Endothelial cell of hepatic sinusoid (primary cell): ENCODE measurements at regions not wholly inside any gene's neighbourhood (a gene's known extent, or its start where the extent isn't known, plus 50 kb on each side); places are given as distances from the start of the nearest gene placed in this dataset.

Experiments
- in situ Hi-C: cut with HindIII; loops from 2 replicates; pipeline ENCODE4 v1.10.0; 2017; ENCODE audit warnings: low sequenced_read_pairs

DNA sequence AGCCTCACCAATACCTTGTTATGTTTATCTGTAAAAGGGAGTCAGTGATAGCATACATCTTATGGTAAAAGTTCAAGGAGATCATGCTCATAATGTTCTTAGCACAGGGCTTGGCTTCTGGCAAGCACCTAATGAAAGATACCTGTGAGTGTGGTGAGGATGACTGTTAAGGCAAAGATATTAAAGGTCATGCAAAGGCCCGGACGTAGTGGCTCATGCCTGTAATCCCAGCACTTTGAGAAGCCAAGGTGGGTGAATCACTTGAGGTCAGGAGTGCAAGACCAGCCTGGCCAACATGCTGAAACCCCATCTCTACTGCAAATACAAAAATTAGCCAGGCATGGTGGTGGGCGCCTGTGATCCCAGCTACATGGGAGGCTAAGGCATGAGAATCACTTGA, 425.9 kb upstream of the TBX3 start:
- in situ Hi-C loops: loop anchor here (5.0 kb wide), 1 partner anchor 93 kb away; no protein-coding TSS in a partner anchor

DNA sequence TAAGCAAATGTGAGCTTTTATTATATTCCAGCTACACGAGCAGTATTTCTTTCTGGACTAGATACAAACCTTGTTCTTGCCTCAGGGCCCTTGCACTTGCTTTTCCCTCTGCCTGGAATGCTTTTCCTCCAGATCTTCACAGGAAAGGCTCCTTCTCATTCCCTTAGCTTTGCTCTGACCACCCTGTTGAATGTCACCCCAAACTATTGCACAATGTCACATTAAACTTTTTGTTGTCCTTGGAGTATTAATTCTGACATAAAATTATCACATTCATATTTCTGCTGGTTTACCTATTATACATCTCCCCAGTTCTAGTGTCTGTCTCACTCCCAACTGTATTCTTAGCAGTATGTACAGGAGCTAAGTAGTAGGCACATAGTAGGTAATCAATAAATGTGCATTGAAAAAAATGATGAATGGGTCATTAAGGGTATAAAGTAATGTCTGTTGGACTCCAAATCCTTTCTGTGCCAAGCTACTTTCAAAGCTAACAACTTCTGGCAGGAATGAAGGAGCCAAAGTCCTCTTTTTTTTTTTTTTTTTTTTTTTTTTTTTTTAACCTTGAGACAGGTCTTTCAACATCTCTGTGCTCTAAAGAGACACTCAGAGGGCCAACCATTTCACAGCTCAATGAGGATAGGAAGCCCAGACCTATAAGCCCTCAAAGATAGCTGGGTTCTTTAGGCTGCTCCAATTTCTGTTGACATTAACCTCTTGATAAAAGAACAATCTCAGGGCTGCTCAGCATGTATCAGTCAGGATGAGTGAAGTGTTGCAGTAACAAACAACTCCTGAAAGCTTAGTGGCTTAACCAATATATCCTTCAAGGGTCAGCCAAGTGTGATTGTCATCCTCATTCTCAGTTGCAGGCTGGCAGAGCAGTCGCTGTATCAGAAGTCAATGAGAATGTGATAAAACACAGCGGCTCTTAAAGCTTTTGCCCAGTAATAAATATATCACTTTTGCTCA, 424.4 kb upstream of the TBX3 start:
- in situ Hi-C loops: loop anchor here (5.0 kb wide), 1 partner anchor 91 kb away; no protein-coding TSS in a partner anchor

DNA sequence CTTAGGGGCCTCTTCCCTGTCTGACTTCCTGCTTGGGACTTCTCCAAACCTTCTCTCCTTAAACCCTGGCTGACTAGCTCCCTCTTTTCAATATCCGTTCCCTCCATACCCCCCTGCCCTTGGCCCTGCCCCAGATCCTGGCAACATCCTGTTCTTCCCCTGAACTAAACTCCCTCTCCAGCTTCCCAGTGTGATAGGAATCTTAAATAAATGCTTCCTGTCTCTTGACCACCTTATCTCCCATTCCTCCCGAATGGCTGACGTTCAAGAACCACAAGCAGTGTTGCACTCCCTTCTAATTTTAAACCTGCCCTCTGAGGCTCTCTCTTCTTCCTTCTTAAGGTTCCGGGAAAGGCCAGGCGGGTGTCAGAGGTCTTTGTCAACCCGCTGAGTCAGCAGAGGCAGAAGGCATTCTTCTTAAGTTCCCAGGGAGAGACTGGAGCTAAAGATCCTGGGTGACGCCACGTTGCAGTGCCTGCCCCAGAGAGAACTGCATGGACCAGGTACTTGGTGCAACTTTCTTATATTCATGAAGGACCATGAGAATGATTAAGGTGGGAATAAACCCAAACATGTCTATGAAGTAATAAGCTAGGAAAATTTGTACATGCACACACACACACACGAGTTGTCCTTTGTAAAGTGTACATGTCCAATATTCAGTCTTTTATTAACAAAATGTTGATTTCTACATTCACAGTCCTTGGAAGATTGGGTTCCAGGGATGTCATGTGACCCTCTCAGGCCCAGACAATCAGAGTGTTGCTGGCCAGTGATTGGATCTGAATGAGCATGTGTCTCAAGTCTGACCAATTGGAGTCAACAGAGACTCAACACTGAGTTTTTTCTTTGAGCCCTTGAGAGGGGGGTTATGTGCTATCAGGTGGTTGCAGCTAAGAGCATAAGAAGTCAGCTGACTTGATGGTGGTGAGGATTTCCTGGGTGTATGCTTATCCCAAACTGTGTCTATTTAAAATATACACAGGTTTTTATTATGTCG, 420.2 kb upstream of the TBX3 start:
- in situ Hi-C loops: no loop called here

DNA sequence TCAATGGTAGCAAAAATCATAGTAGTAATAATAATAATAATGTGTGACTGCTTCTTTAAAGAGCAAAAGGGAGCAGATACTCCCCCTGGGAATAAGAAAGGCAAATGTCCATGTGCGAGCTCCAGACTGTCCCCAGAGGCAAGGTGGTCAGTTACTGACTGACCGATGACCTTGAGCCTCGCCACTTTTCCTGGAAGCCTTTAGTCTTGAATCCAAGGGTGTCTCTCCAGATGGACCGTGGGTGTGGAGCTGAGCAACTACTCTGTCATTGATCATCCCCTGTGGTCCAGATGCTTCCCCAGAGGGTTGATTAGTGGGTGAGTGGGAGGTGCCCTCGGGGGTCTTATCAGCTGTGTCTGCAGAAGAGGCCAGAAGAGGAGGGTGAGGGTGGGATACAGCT, 418.5 kb upstream of the TBX3 start:
- in situ Hi-C loops: no loop called here

DNA sequence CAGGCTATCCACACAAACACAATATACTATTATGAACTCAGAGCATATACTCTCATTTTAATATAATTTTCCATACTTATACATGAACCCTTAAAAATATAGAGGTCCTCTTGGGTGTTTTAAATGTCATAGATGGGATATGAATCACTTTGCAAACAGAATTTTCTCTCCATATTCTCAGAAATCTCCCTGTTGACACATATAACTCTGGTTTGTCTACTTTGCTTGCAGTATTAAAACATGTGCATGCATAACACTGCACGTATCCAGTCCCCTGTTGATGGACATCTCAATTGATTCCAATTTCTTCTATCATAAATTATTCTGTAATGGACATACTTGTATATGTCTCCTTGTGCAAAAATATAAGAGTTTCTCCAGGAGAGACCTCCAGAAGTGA, 417.5 kb upstream of the TBX3 start:
- in situ Hi-C loops: no loop called here

DNA sequence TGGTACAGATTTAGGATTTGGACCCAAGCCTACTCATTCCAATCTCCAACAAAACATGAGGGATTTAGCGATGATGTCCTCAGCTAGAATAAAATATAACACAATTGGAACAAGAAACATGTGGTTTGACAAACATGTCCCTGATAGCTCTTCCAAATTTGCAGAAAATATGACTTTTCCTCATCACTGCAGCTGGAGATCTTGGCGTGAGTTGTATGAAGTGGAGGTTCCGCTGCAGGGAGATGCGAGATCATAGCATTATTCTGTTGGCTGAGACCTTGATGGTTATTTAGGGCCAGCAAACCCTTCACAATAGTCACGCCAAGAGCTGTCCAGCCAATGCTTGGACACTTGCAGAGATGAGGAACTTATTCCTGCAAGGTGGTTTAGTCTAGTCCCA, 413.4 kb upstream of the TBX3 start:
- in situ Hi-C loops: no loop called here

DNA sequence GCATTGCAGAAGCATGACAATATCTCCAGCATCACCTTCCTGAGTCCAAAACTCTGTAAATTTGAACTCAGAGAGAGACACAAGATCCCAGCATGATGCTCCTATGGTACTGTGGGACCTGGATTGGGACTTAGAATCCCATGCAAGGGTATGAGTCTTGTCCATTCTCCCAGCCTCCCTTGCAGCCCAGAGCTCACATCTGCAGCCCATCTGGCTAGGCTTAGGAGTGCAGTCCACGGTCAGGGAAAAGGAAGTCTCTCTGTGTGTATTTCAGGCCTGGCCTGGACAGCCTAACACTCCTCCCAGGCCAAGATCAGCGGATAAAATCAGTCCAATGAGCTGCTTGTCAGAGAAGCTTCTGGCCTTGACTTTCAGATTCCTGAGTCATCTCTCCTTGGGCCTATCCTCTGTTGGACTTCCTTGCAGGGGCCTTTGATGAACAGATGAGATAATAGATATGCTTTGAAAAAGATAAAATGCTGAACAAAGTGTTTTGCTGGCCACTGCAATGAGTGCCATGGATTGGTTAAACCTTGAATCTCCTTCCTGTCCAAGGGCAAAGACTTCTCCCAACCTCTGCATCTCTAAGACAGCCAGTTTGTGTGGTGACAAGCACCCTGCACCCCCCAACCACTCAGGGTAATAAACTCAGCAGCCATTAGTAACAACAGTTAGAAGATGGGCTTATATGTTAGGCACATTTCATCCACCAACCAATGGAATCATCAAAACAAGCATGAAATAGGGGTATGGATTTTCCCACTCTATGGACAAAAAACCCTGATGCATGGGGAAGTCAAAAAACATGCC, 412.8 kb upstream of the TBX3 start:
- in situ Hi-C loops: no loop called here

DNA sequence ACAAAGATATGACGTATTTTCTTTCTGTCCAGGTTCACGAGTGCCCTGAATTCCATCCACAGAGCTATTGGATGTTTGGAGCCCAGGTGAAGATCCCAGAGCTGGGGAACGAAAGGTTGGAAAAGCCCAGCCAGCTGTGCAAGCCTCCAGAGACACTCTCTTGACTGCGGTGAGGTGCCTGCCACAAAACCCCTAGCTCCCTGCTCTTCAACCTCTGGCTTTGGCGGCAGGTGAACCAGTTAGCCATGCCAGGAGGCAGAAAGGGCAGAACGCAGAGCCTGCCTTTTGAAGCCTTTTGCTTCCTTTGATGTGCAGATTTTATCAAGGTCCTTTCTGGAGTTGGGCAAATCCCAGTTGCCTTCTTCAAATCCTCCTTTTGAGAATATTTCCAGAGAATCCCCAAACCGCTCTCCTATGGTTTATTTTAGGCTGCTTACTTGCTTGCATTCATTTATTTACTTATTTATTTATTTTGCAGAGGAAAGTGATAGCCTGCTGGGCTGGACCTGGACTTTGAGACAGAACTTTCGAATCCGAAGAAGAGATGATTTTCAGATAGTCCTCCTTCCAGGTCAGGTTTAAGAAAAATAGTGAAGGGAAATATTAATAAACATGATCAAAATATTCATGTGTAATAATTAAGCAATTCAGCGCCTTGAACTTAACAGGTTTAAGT, 411.2 kb upstream of the TBX3 start:
- in situ Hi-C loops: no loop called here

DNA sequence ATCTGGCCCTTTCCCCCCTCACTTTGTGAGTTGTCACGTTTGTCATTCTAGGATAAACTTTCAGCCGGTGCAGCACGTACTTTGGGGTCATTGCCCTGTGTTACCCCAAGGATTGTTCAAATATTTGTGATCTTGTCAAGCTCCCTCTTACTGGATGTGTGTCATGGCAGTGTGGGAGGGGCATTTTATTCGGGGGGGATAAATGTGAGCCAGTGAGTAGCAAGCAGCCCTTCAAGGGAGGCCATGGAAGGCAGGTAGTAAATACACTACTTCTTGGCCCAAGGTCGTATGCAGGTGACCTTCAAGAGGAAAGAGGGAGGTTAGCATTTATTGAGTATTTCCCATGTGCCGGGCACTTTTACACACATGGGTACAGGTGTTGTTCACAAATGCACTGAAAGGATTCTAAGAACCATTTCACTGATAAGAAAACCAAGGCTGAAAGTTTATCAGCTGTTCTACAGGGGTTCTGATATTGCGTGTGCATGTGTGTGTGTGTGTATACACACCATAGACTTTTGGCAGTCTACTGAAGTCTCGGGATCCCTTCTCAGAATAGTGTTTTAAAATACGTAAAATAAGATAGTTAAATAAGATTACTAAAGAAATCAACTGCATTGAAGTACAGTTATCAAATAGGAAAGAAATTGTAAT, 410.3 kb upstream of the TBX3 start:
- in situ Hi-C loops: no loop called here

DNA sequence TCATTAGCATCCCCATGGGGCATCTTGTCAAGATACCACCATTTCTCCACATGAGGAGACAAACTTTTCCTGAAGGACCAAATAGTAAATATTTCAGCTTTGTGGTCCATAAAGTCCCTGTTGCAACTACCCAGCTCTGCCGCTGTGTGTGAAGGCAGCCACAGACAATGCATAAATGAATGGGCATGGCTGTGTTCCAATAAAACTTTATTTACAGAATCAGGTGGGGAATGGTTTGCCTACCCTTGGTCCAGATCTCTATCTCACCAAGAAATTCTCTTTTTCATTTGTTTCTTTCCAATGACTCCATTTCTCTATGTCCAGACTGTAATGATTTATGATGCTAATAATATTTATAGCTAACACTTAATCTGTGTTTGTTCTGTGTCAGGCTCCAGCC, 409.3 kb upstream of the TBX3 start:
- in situ Hi-C loops: no loop called here

DNA sequence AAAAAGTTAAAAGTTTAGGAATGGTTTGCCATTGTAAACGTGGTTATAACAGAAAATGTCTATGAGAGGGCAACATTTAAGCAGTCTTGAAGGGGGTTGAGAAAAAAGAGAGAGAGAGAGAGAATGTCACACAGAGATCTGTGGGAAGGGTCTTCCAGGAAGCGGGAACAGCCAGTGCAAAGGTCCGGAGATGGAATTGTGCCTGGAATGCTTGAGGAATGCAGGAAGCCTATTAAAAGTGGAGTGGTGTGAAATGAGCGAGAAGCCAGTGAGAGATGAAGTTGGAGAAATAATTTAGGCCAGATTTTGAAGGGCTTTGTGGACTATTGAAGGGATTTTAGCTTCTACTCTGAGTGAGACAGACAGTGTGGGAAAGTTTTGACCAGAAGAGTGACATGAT, 406.8 kb upstream of the TBX3 start:
- in situ Hi-C loops: no loop called here

DNA sequence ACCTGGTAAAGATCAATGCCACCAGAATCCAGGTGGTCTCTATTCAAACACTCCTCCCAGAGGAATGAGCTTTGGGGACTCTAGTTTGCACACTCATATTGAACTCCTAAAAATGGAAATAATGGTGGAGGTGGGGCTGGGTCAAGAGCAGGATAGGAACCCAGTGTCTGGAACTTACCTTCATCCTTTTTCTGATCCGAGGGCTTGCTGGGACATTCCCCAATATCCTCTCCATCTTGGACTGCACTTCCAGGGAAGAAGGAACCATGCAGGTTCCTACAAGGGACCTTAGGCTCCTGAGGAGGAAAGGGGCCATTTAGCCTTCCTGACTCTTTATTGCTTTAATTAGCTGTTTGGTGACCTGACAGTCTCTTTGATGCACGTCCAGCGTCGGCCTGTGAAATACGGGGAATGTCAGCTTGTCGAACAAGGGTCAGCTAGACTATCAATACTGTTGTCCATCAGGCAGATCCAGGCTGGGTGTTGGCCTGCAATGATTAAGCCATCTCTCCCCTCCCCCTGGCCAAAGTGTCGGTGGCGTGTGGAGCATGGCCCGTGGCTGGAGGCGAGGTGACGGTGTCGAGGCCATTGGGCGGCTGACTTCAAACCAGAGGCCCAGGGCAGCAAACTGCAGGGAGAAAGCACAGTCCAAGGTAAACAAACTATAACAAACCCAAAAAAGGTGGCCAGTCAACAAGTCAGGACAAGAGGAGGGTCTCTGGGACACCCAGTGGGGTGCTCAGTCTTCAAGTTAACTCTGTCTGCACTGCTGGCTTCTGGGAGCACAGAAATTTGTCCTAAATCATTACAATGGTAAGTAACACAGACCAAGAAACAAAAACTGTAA, 405.2 kb upstream of the TBX3 start:
- in situ Hi-C loops: no loop called here

DNA sequence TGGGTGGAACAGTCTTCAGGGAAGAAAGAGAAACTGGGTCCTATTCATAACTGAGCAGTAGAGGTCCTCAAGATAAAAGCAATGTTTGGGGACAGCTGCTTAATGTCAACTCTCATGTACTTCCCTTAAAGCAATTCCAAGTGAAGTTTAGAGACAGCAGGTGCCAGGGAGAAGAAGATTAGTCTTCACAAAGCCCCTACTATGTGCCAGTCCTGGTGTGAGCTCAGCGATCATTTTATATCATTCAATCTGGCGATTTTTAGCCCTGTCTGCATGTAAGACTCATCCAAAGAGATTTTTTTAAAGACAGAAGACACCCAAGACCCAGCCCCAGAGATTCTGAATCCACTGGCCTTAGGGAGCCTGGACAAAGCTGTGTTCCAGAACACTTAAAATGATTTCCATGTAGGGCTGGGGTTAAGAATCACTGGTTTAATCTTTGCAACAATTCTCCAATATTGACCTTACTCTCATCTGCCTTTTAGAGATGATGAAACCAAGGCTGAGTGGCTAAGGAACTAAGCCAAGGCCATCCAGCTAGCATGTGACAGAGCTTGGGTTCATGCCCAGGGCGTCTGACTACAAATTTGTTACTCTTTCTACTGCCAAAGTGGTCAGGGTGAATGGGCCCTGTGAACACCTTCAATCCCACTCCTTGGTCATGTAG, 404.5 kb upstream of the TBX3 start:
- in situ Hi-C loops: no loop called here

DNA sequence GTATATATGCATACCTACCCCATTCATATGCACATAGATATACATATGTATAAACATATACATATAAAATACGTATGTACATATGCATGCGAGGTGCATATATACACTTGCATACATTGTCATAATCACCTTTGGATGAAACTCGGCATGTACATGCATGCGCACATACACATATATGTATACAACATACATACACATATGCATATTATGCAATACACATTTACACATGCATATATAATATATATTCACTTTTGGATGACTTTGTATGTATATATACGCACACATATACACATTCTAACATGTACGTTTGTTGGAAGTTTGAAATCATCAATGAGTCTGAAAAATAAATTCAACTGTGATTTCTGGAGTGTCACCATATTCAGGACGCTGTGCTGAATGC, 401.6 kb upstream of the TBX3 start:
- in situ Hi-C loops: no loop called here

DNA sequence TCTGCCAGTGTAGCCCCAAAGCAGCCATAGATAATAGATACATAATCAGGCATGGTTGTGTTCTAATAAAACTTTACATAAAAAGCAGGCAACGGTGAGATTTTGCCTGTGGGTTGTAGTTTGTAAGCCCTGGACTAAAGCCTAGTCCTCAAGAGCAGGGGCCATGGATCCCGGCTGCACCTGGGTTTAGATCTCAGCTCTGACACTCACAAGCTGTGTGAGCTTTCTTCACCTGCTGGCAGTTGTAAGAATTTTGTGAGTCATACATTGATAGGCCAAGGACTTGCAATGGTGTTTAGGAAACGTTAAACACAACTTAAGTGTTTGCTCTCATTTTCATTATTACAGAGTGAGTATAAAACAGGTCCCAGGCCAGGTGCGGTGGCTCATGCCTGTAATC, 395.8 kb upstream of the TBX3 start:
- in situ Hi-C loops: no loop called here

DNA sequence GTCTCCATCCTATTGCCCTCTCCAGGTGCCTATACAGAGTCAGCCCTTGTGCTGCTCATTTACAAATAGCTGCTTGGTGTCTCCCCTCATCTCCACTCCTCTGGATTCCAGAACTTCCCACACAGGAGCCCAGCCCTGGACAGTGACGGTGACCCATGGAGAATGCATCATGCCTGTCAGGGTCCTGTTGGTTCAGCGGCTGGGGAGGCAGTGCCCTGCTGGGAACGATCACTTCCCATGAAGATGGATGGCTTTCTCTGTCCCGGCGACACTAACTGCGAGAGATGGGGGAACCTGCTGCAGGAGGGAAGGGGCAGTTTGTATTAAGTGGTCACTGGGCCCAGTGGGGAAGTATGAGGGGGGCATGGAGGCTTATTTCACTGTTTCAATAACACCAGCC, 395.0 kb upstream of the TBX3 start:
- in situ Hi-C loops: no loop called here

DNA sequence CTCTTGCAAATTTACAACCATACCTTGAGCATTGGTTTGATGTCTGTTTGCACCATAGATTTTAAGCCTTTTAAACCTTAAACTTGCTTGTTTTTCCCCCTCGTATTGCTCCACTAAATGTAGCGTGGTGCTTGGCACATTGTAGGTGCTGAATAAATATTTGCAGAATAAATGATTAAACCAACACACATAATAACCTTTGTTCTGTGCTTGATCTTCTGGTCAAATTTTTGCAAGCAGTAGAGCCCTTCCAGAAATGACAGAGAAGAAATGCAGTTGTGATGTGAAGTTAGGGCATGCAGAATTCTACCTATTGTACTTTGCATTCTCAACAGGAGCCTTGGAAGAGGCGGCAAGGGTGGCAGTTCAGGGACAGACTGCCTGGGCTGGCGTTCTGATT, 394.4 kb upstream of the TBX3 start:
- in situ Hi-C loops: no loop called here

DNA sequence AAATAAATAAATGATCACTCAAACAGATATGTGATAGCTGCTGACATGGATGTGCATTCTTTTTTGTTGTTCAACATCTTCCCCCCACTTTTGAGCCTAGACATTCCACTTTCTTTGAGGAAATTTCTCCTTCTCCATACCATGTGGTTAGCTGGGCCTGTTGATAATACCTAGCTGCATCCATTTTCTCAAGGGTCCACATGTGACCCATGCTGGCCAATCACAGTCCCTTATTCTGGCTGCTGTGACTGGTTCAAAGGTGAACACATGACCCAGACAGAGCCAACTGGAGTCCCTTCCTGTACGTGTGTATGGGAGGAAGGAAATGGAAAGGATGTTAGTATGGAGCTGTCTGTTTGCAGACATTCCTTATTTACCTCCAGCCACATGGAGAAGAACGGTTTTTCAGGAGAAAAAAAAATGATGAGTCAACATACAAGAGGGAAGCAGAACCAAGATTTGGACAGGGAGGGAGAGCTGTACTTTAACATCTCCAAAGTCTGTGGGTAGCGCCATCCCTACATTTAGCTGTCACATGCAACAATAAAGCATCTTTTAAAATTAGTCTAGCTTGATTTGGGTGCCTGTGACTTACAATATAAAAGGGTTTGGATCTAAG, 391.7 kb upstream of the TBX3 start:
- in situ Hi-C loops: no loop called here
